ENCODE measurements at regions not wholly inside any gene's neighbourhood (a gene's known extent, or its start where the extent isn't known, plus 50 kb on each side); places are given as distances from the start of the nearest gene placed in this dataset.
A peak's percentile ranks its signal among the peaks of the same experiment; 100 is the strongest.

- Histone ChIP-seq H3K9me3 (ENCODE audit: severe bottlenecking) (no peaks in the 10 kb centered on the region), H3K36me3 (ENCODE audit: low read depth) (no peaks in the 10 kb centered on the region), H3K4me1 (ENCODE audit: insufficient read depth, poor library complexity, severe bottlenecking) (no peaks in the 10 kb centered on the region), H3K27me3 (ENCODE audit: insufficient read depth, poor library complexity, severe bottlenecking) (no peaks in the 10 kb centered on the region), H3K4me3 (ENCODE audit: severe bottlenecking) (no peak overlapping the region), H3K27ac (ENCODE audit: poor library complexity, severe bottlenecking) (no peak overlapping the region)
- no peak for DNase-seq (ENCODE audit: low spot score)
- no peak for TF ChIP-seq CTCF (IDR thresholded peaks at IDR 0.05; ENCODE audit: poor library complexity, severe bottlenecking)
- ATAC-seq (ENCODE audit: low read depth) = no peak
Measured at GRCh38 chr10:125289461-125289860, 129.1 kb upstream of the CTBP2 start.

DNA sequence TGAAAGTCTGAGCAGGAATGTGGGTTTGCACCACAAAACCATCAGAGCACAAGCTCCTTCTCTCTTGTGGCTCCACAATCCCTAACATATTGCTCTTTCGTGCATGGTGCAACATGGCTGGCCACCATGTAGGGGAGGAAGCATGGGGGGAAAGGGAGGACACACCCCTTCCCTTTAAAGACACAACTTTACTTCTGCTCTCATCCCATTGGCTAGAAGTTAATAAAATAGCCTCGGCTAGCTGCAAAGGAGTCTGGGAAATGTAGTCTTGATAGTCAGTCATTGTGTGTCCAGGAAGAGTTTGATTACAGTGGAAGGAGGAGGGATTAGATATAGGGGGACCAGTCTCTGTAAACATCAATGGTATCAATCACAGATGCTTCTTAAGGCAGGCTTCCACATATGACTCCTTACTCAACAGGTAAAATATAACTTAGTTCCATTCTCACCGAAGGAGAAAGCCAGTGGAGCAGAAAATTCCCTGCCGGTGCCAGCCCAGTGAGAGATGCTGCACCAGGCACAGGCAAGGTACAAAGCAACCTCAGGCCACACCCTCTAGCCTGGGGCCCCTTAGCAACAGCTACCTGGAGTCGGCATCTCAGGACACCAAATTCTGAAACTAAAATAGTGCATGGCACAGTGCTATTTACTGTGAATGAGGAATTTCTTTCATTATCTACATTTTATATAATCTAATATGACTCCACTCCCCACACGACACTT, 124.7 kb upstream of the CTBP2 start:
- Histone ChIP-seq H3K9me3 (ENCODE audit: severe bottlenecking) (no peaks in the 10 kb centered on the region), H3K4me3 (ENCODE audit: severe bottlenecking) (no peak overlapping the region), H3K27ac (ENCODE audit: poor library complexity, severe bottlenecking) (no peak overlapping the region), H3K4me1 (ENCODE audit: insufficient read depth, poor library complexity, severe bottlenecking) (no peaks in the 10 kb centered on the region), H3K27me3 (ENCODE audit: insufficient read depth, poor library complexity, severe bottlenecking) (no peaks in the 10 kb centered on the region), H3K36me3 (ENCODE audit: low read depth) (no peaks in the 10 kb centered on the region)
- ATAC-seq (ENCODE audit: low read depth) (peak; percentile 60; the same call in 2 of the 3 replicates), DNase-seq (ENCODE audit: low spot score) (no peak)
- TF ChIP-seq CTCF (IDR thresholded peaks at IDR 0.05; ENCODE audit: poor library complexity, severe bottlenecking) = no peak

GRCh38 chr10:125283836-125284614, 123.7 kb upstream of the CTBP2 start:
- Histone ChIP-seq H3K4me3 (ENCODE audit: severe bottlenecking) (no peak overlapping the region), H3K9me3 (ENCODE audit: severe bottlenecking) (no peaks in the 10 kb centered on the region), H3K27ac (ENCODE audit: poor library complexity, severe bottlenecking) (no peak overlapping the region), H3K36me3 (ENCODE audit: low read depth) (no peaks in the 10 kb centered on the region), H3K4me1 (ENCODE audit: insufficient read depth, poor library complexity, severe bottlenecking) (no peaks in the 10 kb centered on the region), H3K27me3 (ENCODE audit: insufficient read depth, poor library complexity, severe bottlenecking) (no peaks in the 10 kb centered on the region)
- no peak for ATAC-seq (ENCODE audit: low read depth)
- DNase-seq (ENCODE audit: low spot score) = no peak
- no peak for TF ChIP-seq CTCF (IDR thresholded peaks at IDR 0.05; ENCODE audit: poor library complexity, severe bottlenecking)

DNA sequence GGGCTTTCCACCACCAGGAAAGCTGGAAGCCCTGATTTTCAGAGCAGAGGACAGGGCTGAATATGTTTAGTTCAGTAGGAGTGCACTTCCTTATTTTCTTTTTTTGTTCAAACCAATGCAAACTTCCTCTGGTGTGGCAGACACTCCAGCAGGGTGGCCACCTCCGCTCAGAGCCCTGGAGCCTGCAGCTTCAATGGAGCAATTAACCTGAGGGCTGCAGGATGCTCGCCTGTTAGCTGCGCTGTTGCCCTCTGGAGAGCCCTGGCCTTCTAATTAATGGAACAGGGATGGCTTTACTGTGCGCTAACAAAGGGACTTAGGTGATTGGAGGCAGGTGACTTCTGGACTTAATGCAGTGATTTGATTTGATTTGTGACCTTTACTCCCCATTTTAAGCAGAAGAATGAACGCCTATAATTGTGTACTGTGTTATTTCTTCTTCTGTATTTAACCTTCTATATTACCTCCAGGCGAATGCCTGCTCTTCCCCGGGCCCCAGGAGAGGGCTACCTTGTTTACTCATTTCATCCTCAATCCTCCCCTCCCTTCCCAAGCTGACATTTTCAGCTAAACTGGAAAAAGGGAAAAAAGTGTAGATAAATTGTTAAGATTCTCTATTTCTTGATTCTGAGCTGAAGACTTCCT, 123.0 kb upstream of the CTBP2 start:
- Histone ChIP-seq H3K4me3 (ENCODE audit: severe bottlenecking) (no peak overlapping the region), H3K4me1 (ENCODE audit: insufficient read depth, poor library complexity, severe bottlenecking) (no peaks in the 10 kb centered on the region), H3K27me3 (ENCODE audit: insufficient read depth, poor library complexity, severe bottlenecking) (no peaks in the 10 kb centered on the region), H3K9me3 (ENCODE audit: severe bottlenecking) (no peaks in the 10 kb centered on the region), H3K36me3 (ENCODE audit: low read depth) (no peaks in the 10 kb centered on the region), H3K27ac (ENCODE audit: poor library complexity, severe bottlenecking) (no peak overlapping the region)
- ATAC-seq (ENCODE audit: low read depth) = no peak
- no peak for DNase-seq (ENCODE audit: low spot score)
- no peak for TF ChIP-seq CTCF (IDR thresholded peaks at IDR 0.05; ENCODE audit: poor library complexity, severe bottlenecking)

All from RWPE2 (cell line).